Activated CD4-positive, alpha-beta T cell treated with anti-CD3 and anti-CD28 coated beads for 36 hours (primary cell): ENCODE measurements at regions not wholly inside any gene's neighbourhood (a gene's known extent, or its start where the extent isn't known, plus 50 kb on each side); places are given as distances from the start of the nearest gene placed in this dataset.

Experiments used
- ATAC-seq: fragments of 200-7000 bp; cut with Tn5 transposase; one replicate; pipeline ENCODE4 v1.10.0; 2021; ENCODE audit warnings: mild to moderate bottlenecking, moderate library complexity
- CTCF ChIA-PET: fragments of 350-600 bp; sonication (Branson Sonifier 250); formaldehyde crosslinking; loops from one replicate; lab custom pipeline; 2021; ENCODE audit warnings: antibody characterized with exemption; lab: Charles Lee
- POLR2A ChIA-PET: fragments of 350-600 bp; sonication (Branson Sonifier 250); formaldehyde crosslinking; loops from one replicate; lab custom pipeline; 2021; ENCODE audit warnings: antibody characterized with exemption, inconsistent platforms; lab: Charles Lee
- DNase-seq: peaks from one replicate; pipeline ENCODE4 v3.0.0-alpha.2; 2020
- H3K27ac Mint-ChIP-seq: one replicate; pipeline ENCODE4 v1.8.0; 2021; ENCODE audit warnings: mixed read lengths
- H3K27me3 Mint-ChIP-seq: one replicate; pipeline ENCODE4 v1.8.0; 2021; ENCODE audit warnings: mixed read lengths
- H3K36me3 Mint-ChIP-seq: one replicate; pipeline ENCODE4 v1.8.0; 2021; ENCODE audit warnings: low read depth, mixed read lengths
- H3K4me1 Mint-ChIP-seq: one replicate; pipeline ENCODE4 v1.8.0; 2021; ENCODE audit warnings: mixed read lengths
- H3K4me3 Mint-ChIP-seq: one replicate; pipeline ENCODE4 v1.8.0; 2021; ENCODE audit warnings: mild to moderate bottlenecking, moderate library complexity, mixed read lengths
- H3K9me3 Mint-ChIP-seq: one replicate; pipeline ENCODE4 v1.8.0; 2021; ENCODE audit warnings: low read depth, mixed read lengths
- intact Hi-C, 2 experiments: fragments of 100-400 bp; cut with DNase I in 1 of 2; cut with micrococcal nuclease in 1 of 2; formaldehyde crosslinking; loops; one replicate each; pipeline versions ENCODE4 v1.14.2 to v1.15.1; 2022 to 2024; cut with DNase I, micrococcal nuclease

DNA sequence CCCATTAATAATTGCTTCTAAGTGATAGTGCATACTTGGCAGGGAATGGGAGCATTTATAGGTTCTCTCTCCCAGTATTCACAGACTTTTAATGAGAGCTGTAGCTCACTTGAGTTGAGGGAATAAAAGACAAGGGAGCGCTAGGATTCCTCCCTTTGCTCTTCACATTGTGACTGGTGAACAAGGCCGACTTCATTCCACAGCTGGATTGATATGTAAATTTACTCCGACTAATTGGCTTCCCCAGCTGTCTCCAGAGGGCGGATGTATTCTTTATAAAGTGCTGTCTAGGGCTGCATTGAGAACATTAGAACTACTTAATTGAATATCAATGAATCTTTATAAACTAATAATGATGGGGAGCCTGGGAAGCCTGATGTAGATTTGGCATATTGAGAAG lies 63.4 kb downstream of the GPR50 start:
- ChIA-PET CTCF (no interaction called here), POLR2A (no interaction called here)
- peaks cover 8% of the 10 kb centered on the region for H3K27me3 Mint-ChIP-seq
- ATAC-seq (no peak), DNase-seq (no peak)
- H3K4me1 Mint-ChIP-seq = no peaks in the 10 kb centered on the region
- intact Hi-C loops = no loop called here
- H3K4me3 Mint-ChIP-seq = no peak overlapping the region
- no peaks in the 10 kb centered on the region for H3K36me3 Mint-ChIP-seq
- no peak overlapping the region for H3K27ac Mint-ChIP-seq
- H3K9me3 Mint-ChIP-seq = no peaks in the 10 kb centered on the region

DNA sequence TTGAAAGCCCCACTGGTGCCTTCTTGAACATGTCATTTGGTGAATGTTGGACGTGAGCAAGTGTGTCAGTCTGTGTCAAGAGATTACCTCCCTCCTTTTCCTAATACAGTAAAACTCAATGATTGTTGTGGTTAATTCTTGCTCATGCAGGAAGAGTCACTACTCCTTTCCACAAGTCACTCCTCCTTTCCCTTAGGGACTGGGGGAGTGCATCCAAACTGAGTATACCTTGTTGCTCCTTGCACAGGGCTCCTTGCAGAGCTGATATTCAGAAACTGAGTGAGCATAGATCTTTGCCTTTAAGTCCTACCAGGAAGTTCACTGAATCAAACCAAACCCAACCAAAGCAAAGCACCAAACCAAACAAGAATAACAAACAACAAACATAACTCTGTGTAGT lies 63.9 kb downstream of the GPR50 start:
- Mint-ChIP-seq H3K36me3 (no peaks in the 10 kb centered on the region), H3K4me3 (no peak overlapping the region), H3K9me3 (no peaks in the 10 kb centered on the region), H3K27ac (no peak overlapping the region), H3K27me3 (peaks cover 8% of the 10 kb centered on the region), H3K4me1 (no peaks in the 10 kb centered on the region)
- DNase-seq (no peak), ATAC-seq (no peak)
- POLR2A ChIA-PET = no interaction called here
- intact Hi-C loops = no loop called here
- CTCF ChIA-PET = no interaction called here

DNA sequence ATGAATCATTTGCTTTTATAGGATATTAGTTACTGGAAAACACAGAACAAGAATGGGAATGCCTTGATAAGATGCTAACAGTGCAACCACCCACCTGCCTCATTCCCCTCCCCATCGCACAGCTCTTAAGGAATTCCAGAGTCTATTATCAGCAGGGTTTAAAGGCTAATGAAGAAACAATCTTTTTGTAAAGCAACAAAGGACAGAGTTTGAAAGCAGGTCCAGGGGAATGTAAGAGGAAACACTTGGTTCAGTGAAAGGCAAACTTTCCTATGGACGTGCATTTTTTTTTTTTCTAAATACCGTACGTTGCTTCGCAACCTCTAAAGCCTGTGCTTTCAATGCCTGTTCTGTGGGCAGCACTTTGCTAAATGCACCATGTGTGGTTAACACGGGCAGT lies 92.5 kb downstream of the GPR50 start:
- no peak for DNase-seq
- Mint-ChIP-seq H3K27me3 (peaks cover 8% of the 10 kb centered on the region), H3K4me3 (no peak overlapping the region), H3K4me1 (no peaks in the 10 kb centered on the region), H3K27ac (no peak overlapping the region), H3K9me3 (no peaks in the 10 kb centered on the region), H3K36me3 (no peaks in the 10 kb centered on the region)
- ChIA-PET POLR2A (no interaction called here), CTCF (no interaction called here)
- ATAC-seq = no peak
- intact Hi-C loops = no loop called here

DNA sequence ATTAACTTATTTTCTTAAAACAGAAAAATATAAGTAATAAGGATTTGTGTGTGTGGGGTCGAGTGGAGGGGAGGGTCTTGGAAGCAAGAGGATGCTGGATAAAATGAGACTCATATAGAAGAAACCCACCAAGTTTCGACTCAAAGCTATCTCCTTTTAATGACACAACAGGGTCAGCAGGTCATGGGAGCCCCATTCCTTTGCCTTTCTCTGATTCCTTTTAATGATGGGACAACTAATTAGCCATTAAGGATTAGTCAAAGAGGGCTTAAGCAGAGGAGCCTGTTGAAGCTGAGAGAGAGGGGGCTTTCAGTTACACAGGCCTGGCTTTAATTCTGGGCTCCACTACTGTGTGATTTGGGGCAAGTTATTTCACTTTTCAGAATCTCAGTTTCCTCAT lies 102.8 kb downstream of the GPR50 start:
- no peaks in the 10 kb centered on the region for H3K27me3 Mint-ChIP-seq
- H3K4me1 Mint-ChIP-seq = no peaks in the 10 kb centered on the region
- H3K9me3 Mint-ChIP-seq = no peaks in the 10 kb centered on the region
- CTCF ChIA-PET = no interaction called here
- no peak overlapping the region for H3K27ac Mint-ChIP-seq
- intact Hi-C loops = no loop called here
- H3K36me3 Mint-ChIP-seq = no peaks in the 10 kb centered on the region
- DNase-seq (no peak), ATAC-seq (no peak)
- POLR2A ChIA-PET = no interaction called here
- no peak overlapping the region for H3K4me3 Mint-ChIP-seq

DNA sequence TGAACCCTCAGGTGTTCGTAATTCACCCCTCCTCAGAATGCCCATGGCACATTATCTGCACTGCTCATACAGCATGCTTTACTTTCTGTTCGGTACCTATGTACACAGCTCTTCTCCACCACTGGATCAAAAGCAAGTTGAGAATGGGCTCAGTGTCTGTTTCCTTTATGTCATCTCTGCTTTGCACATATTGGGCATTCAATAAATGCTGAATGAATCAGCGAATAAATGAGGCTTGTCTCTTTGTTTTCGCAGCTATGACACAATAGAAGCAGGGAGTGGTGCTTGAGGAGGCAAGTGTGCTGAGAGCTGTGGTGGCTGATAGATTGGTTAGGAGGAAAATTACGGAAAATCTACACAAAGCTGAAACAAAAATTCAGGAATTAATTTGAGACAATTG lies 109.1 kb upstream of the VMA21 start:
- no peak overlapping the region for H3K4me3 Mint-ChIP-seq
- no peaks in the 10 kb centered on the region for H3K36me3 Mint-ChIP-seq
- CTCF ChIA-PET = interaction anchor here (0.7 kb wide), 1 partner anchor 493 kb away, joined by 3 read pairs; no protein-coding TSS in a partner anchor
- intact Hi-C loops = no loop called here
- POLR2A ChIA-PET = no interaction called here
- no peak overlapping the region for H3K27ac Mint-ChIP-seq
- ATAC-seq = no peak
- H3K4me1 Mint-ChIP-seq = no peaks in the 10 kb centered on the region
- no peaks in the 10 kb centered on the region for H3K9me3 Mint-ChIP-seq
- no peak for DNase-seq
- peaks cover 5% of the 10 kb centered on the region for H3K27me3 Mint-ChIP-seq

DNA sequence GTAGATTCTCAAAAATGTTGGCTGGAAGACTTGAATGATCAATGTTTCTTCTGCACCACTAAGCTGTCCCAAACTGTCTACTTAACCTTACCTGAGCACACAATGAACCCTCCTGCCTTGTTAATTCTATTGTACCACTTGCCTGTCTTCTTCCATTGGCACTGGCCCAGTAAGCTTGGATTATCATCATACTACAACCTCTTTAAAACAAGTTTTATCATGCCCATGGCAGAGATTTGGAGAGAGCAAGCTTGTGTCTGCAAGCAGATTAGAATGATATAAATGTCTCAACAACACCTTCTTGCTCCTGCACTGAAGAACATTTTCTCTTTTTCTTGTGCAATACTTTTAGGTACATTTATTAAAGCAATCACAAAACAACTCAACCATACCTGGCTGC lies 74.0 kb upstream of the VMA21 start:
- no peaks in the 10 kb centered on the region for H3K9me3 Mint-ChIP-seq
- ChIA-PET CTCF (interaction anchor here (0.7 kb wide), 1 partner anchor 873 kb away, joined by 4 read pairs; no protein-coding TSS in a partner anchor), POLR2A (no interaction called here)
- peaks cover 14% of the 10 kb centered on the region for H3K27me3 Mint-ChIP-seq
- intact Hi-C loops = no loop called here
- H3K4me1 Mint-ChIP-seq = peaks cover 2% of the 10 kb centered on the region
- ATAC-seq (no peak), DNase-seq (no peak)
- no peak overlapping the region for H3K27ac Mint-ChIP-seq
- no peaks in the 10 kb centered on the region for H3K36me3 Mint-ChIP-seq
- no peak overlapping the region for H3K4me3 Mint-ChIP-seq

DNA sequence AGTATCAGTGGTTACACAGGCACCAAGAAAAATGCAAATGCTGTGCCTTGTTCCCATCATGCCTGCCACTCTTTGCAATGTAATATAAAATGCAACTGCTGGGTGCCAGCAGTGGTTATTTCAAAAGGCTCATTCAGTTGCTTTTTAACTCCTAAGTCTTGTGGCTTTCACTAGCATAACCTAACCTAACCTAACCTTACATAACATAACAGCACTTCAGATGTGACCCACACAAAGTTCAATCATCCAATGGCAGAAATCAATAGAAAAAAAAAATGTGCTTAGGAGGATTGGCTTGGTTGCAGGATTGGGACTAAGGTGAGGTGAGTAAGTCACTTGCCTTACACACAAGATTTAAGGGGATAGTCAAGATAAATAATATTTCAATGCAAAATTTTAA lies 60.2 kb upstream of the VMA21 start:
- Mint-ChIP-seq H3K4me3 (no peak overlapping the region), H3K27ac (no peak overlapping the region), H3K27me3 (no peaks in the 10 kb centered on the region), H3K36me3 (no peaks in the 10 kb centered on the region), H3K4me1 (no peaks in the 10 kb centered on the region), H3K9me3 (no peaks in the 10 kb centered on the region)
- ATAC-seq = no peak
- POLR2A ChIA-PET = no interaction called here
- CTCF ChIA-PET = no interaction called here
- no peak for DNase-seq
- intact Hi-C loops = no loop called here

DNA sequence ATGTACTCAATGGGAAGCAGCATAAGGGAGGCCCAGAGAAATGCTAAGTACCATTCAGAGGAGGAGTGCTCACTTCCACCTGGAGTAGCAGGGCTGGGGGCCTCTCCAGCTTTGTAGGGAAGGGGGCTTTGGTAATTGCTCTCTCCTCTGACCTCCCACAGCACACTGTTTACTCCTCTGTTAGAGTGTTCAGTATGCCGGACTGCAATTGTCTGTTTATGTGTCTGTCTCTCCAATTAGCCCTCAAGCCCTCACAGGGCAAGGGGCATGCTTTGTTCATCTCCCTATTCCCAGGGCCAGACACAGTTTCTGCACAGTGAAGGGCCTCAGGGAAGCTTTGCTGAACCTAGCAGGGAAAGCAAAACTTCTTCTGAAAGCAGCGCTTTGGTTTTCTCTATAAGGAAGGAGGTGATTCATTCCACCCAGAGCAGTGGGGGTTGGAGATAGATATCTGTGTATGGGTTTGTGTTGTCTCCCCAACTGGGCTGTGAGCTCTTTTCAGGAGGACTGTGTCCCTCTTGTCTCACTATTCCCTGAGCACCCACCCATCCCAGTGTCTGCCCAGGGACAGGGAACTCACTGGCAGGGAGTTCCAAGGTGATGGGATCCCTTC lies 50.0 kb upstream of the VMA21 start:
- ATAC-seq = no peak
- Mint-ChIP-seq H3K27me3 (peaks cover 5% of the 10 kb centered on the region), H3K9me3 (no peaks in the 10 kb centered on the region), H3K36me3 (no peaks in the 10 kb centered on the region), H3K4me1 (no peaks in the 10 kb centered on the region), H3K27ac (no peak overlapping the region), H3K4me3 (no peak overlapping the region)
- ChIA-PET CTCF (no interaction called here), POLR2A (no interaction called here)
- intact Hi-C loops = no loop called here
- DNase-seq = no peak
